ENCODE measurements at regions not wholly inside any gene's neighbourhood (a gene's known extent, or its start where the extent isn't known, plus 50 kb on each side); places are given as distances from the start of the nearest gene placed in this dataset.

DNA sequence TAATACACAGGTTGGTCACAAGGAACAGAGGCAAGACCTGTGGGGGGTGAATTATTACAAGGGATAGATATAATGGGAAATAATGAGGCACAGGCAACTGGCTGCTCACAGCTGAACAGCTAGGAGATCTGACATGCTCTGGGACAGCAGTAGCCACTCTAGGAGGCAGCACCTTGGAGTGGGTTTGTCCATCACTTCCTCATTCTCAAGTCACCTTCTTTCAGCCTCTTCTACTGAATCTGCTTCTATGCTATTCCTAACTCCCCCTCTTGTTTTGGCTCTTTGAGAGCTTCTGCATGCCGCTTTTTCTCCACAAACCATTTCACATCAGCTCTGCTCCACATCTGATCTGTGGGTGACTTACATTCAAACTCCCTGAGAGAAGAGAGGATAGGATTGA is 345.5 kb upstream of the MAP3K7 start:
- no peak for TF ChIP-seq FOXA1 (IDR thresholded peaks at IDR 0.05)
- TF ChIP-seq, protein P1, sequence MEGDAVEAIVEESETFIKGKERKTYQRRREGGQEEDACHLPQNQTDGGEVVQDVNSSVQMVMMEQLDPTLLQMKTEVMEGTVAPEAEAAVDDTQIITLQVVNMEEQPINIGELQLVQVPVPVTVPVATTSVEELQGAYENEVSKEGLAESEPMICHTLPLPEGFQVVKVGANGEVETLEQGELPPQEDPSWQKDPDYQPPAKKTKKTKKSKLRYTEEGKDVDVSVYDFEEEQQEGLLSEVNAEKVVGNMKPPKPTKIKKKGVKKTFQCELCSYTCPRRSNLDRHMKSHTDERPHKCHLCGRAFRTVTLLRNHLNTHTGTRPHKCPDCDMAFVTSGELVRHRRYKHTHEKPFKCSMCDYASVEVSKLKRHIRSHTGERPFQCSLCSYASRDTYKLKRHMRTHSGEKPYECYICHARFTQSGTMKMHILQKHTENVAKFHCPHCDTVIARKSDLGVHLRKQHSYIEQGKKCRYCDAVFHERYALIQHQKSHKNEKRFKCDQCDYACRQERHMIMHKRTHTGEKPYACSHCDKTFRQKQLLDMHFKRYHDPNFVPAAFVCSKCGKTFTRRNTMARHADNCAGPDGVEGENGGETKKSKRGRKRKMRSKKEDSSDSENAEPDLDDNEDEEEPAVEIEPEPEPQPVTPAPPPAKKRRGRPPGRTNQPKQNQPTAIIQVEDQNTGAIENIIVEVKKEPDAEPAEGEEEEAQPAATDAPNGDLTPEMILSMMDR (IDR thresholded peaks at IDR 0.05; ENCODE audit: low read depth, low read length, missing input control), result no peak

Measured in liver (tissue), 2 donors.